ENCODE measurements at regions not wholly inside any gene's neighbourhood (a gene's known extent, or its start where the extent isn't known, plus 50 kb on each side); places are given as distances from the start of the nearest gene placed in this dataset.

DNA sequence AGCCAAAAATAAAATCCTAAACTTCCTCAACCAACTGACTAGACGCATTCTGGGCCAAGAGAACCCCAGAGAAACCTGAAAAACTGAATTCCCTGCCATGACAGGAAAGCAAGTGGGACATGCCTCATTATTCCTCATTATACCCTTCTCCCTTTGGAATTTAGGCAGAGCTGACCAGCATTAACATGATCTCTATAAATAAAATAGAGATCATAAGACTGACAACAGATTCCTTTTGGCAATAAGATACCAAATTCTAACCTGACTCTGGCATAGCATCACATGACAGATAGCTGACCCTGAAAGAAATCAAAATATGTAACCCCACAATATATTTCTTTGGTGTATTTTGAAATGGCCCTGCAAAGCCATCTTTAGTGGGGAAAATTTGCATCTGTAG, 277.8 kb upstream of the SLC14A2 start:
- TF ChIP-seq RCOR1 (conservative IDR thresholded peaks at IDR 0.05; ENCODE audit: low read depth, low read length) (no peak), ZNF384 (IDR thresholded peaks at IDR 0.05; ENCODE audit: borderline replicate concordance, low read depth, low read length) (no peak), SUPT20H (IDR thresholded peaks at IDR 0.05; ENCODE audit: borderline replicate concordance, control insufficient read depth, low read depth, low read length) (no peak), TCF7 (IDR thresholded peaks at IDR 0.05; ENCODE audit: borderline replicate concordance) (no peak), HDAC6 (IDR thresholded peaks at IDR 0.05; ENCODE audit: unreplicated experiment) (no peak), JUNB (IDR thresholded peaks at IDR 0.05) (no peak), POU2F2 (IDR thresholded peaks at IDR 0.05; ENCODE audit: borderline replicate concordance, low read depth, low read length) (no peak), ZNF274 (IDR thresholded peaks at IDR 0.05; ENCODE audit: insufficient read depth, insufficient read length) (no peak), NFYA (IDR thresholded peaks at IDR 0.05; ENCODE audit: borderline replicate concordance, low read depth, low read length) (no peak), DPF2 (IDR thresholded peaks at IDR 0.05) (no peak), FOXK2 (IDR thresholded peaks at IDR 0.05) (no peak)
- TF ChIP-seq, protein P1, sequence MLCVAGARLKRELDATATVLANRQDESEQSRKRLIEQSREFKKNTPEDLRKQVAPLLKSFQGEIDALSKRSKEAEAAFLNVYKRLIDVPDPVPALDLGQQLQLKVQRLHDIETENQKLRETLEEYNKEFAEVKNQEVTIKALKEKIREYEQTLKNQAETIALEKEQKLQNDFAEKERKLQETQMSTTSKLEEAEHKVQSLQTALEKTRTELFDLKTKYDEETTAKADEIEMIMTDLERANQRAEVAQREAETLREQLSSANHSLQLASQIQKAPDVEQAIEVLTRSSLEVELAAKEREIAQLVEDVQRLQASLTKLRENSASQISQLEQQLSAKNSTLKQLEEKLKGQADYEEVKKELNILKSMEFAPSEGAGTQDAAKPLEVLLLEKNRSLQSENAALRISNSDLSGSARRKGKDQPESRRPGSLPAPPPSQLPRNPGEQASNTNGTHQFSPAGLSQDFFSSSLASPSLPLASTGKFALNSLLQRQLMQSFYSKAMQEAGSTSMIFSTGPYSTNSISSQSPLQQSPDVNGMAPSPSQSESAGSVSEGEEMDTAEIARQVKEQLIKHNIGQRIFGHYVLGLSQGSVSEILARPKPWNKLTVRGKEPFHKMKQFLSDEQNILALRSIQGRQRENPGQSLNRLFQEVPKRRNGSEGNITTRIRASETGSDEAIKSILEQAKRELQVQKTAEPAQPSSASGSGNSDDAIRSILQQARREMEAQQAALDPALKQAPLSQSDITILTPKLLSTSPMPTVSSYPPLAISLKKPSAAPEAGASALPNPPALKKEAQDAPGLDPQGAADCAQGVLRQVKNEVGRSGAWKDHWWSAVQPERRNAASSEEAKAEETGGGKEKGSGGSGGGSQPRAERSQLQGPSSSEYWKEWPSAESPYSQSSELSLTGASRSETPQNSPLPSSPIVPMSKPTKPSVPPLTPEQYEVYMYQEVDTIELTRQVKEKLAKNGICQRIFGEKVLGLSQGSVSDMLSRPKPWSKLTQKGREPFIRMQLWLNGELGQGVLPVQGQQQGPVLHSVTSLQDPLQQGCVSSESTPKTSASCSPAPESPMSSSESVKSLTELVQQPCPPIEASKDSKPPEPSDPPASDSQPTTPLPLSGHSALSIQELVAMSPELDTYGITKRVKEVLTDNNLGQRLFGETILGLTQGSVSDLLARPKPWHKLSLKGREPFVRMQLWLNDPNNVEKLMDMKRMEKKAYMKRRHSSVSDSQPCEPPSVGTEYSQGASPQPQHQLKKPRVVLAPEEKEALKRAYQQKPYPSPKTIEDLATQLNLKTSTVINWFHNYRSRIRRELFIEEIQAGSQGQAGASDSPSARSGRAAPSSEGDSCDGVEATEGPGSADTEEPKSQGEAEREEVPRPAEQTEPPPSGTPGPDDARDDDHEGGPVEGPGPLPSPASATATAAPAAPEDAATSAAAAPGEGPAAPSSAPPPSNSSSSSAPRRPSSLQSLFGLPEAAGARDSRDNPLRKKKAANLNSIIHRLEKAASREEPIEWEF (IDR thresholded peaks at IDR 0.05; ENCODE audit: insufficient replicate concordance, low read depth, low read length), result no peak
- TF ChIP-seq, protein P2, sequence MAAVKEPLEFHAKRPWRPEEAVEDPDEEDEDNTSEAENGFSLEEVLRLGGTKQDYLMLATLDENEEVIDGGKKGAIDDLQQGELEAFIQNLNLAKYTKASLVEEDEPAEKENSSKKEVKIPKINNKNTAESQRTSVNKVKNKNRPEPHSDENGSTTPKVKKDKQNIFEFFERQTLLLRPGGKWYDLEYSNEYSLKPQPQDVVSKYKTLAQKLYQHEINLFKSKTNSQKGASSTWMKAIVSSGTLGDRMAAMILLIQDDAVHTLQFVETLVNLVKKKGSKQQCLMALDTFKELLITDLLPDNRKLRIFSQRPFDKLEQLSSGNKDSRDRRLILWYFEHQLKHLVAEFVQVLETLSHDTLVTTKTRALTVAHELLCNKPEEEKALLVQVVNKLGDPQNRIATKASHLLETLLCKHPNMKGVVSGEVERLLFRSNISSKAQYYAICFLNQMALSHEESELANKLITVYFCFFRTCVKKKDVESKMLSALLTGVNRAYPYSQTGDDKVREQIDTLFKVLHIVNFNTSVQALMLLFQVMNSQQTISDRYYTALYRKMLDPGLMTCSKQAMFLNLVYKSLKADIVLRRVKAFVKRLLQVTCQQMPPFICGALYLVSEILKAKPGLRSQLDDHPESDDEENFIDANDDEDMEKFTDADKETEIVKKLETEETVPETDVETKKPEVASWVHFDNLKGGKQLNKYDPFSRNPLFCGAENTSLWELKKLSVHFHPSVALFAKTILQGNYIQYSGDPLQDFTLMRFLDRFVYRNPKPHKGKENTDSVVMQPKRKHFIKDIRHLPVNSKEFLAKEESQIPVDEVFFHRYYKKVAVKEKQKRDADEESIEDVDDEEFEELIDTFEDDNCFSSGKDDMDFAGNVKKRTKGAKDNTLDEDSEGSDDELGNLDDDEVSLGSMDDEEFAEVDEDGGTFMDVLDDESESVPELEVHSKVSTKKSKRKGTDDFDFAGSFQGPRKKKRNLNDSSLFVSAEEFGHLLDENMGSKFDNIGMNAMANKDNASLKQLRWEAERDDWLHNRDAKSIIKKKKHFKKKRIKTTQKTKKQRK (IDR thresholded peaks at IDR 0.05; ENCODE audit: low read depth, low read length), result no peak
- TF ChIP-seq, protein P3, sequence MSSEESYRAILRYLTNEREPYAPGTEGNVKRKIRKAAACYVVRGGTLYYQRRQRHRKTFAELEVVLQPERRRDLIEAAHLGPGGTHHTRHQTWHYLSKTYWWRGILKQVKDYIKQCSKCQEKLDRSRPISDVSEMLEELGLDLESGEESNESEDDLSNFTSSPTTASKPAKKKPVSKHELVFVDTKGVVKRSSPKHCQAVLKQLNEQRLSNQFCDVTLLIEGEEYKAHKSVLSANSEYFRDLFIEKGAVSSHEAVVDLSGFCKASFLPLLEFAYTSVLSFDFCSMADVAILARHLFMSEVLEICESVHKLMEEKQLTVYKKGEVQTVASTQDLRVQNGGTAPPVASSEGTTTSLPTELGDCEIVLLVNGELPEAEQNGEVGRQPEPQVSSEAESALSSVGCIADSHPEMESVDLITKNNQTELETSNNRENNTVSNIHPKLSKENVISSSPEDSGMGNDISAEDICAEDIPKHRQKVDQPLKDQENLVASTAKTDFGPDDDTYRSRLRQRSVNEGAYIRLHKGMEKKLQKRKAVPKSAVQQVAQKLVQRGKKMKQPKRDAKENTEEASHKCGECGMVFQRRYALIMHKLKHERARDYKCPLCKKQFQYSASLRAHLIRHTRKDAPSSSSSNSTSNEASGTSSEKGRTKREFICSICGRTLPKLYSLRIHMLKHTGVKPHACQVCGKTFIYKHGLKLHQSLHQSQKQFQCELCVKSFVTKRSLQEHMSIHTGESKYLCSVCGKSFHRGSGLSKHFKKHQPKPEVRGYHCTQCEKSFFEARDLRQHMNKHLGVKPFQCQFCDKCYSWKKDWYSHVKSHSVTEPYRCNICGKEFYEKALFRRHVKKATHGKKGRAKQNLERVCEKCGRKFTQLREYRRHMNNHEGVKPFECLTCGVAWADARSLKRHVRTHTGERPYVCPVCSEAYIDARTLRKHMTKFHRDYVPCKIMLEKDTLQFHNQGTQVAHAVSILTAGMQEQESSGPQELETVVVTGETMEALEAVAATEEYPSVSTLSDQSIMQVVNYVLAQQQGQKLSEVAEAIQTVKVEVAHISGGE (CRISPR knock-in tag; IDR thresholded peaks at IDR 0.05), result no peak
- no peak overlapping the region for H3K4me2 ChIP-seq (ENCODE audit: control insufficient read depth, insufficient read depth)
- RAD21 ChIA-PET (ENCODE audit: unreplicated experiment), result no interaction called here
- no peaks in the 10 kb centered on the region for H3K27me3 ChIP-seq (replicated peaks in 1 of 2; ENCODE audit: control insufficient read depth in 2 of 2, insufficient read depth in 2 of 2, low read length in 1 of 2)
- SMC1A ChIA-PET (ENCODE audit: uncharacterized antibody, unreplicated experiment), result no interaction called here
- H3K36me3 ChIP-seq (ENCODE audit: control insufficient read depth in 2 of 2, insufficient read depth in 2 of 2, low read length in 1 of 2), result no peaks in the 10 kb centered on the region
- in situ Hi-C loops (cut with MboI), result no loop called here
- CTCF ChIA-PET, result no interaction called here
- POLR2A ChIA-PET, result no interaction called here
- no peak overlapping the region for H3K4me3 ChIP-seq
- intact Hi-C loops (cut with micrococcal nuclease; ENCODE audit: unreplicated experiment), result no loop called here
- H3K9me3 ChIP-seq (replicated peaks; ENCODE audit: control insufficient read depth, insufficient read depth, low read length), result no peaks in the 10 kb centered on the region
- FAIRE-seq (no peak), DNase-seq (ENCODE audit: low read depth, low spot score) (no peak), ATAC-seq (no peak)
- H3K9ac ChIP-seq (ENCODE audit: control insufficient read depth, insufficient read depth, low read length), result no peak overlapping the region
- H3K27ac ChIP-seq (ENCODE audit: control insufficient read depth, insufficient read depth), result no peak overlapping the region
- no peaks in the 10 kb centered on the region for H4K20me1 ChIP-seq (ENCODE audit: control insufficient read depth, insufficient read depth)
- 0% methylated on average over 1 of the region's 1 CpG for WGBS (ENCODE audit: insufficient coverage, insufficient replicate concordance, low lambda C conversion rate, missing lambda C conversion rate)
- BruUV-seq (replicated peaks), result no TSS peak
- H3K79me2 ChIP-seq (ENCODE audit: control insufficient read depth, insufficient read depth, low read length), result no peaks in the 10 kb centered on the region
- no peaks in the 10 kb centered on the region for H3K4me1 ChIP-seq (ENCODE audit: control insufficient read depth, insufficient read depth, low read length)
- H2AFZ ChIP-seq (ENCODE audit: control insufficient read depth, low read depth, low read length), result no peak overlapping the region

Measured in GM12878 (cell line).